ENCODE measurements at regions not wholly inside any gene's neighbourhood (a gene's known extent, or its start where the extent isn't known, plus 50 kb on each side); places are given as distances from the start of the nearest gene placed in this dataset.
"Not testable (repeated sequence)": the region's sequence is repeated elsewhere in the genome, so short reads cannot be mapped to it uniquely, and the experiment has no call there.

DNA sequence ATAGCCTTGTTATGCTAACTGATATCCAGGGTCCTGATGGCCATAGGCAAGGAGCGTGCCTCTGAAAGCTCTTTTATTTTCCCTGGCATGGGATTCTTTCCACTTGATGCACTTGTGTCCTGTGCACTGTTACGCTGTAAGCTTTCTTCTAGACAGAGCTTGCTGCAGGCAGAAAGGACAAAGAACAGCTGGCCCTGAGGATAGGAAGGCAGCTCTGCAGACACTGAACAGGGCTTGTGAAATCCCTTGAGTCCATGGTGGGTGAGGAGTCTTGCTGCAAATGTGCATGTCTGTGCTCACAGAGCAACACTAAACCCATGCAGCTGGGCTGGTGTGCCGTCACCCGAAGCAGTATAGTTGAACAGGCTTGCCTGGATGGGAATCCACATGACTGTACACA, 126.6 kb downstream of the AKAP11 start:
- no peak for DNase-seq (ENCODE audit: low read depth, low spot score)

DNA sequence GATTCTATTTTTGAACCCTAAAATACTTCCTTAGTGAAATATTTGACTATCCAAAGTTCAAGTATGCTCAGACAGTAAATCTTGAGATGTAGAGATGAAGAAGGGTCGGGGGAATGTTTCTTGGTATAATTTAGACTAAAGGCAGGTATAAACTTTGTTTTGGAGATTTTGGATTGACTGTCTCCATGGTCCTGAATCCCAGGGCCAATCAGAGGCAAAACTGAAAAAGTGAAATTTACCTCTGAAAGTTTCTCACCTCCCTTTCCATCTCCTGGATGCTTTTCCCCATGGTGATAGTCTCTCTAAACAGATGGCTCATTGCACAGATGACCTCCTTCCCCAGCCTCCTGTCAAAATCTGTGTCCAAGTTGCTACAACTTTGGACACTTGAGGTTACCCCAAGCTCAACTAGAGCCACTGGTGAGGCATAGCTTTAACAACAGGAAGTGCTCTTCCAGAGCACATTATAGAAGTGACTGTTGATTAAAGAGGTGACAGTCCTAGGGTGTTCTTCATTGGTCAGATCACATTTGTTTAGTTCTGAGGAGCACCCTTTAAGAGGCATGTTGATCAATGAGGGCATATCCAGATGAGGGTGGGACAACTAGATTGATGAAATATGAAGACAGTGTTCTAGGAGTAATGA, 128.4 kb downstream of the AKAP11 start:
- no peak for DNase-seq (ENCODE audit: low read depth, low spot score)

DNA sequence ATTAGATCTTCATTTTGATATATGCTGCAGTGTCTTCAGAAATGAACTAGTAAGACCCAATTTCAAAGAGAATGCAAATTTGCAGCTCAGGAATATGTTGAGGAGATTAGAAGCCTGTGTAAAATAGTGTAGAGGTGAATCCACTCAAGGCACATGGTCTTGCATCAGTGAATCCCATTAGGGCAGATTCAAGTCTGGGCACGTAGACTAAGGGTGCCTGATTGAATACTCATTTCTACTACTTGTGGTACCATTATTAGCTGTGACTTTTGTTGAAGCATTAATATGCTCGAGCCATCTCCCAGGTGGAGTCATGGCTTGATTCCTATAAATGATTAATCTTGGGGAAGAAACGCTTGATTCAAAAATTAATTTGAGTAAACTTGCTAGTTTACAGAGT, 129.4 kb downstream of the AKAP11 start:
- no peak for DNase-seq (ENCODE audit: low read depth, low spot score)

DNA sequence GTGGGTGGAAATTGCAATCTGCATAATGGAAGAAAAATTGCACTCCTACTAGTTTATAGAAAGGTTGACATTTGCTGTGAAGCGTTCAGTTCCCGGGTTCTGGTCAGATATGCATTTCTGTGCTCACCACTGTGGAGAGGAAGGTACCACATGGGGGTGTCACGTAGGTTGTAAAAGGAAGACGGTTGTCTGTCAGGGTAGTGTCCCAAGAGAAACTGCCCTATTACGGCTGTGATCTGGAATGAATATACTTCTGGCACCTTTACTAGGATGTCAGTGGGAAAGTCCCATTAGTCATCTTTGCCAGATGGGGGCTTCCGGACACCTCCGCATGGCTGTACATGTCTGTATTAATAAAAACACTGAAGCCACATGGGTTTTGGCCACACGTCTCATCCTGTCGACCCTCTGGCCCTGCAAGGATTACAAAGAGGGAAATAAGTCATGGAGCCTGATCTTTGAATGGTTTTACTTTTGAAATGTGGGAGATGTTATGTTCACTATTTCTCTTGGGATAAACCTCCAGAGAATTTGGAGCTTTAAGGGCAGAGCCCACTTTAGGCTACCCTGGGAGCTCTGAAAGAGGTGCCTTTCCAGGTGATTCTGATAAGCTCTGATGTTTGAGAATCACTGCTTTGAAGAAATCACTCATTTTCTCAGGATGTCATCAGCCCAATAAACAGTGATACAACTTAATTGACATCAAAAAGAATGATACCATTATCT, 133.9 kb downstream of the AKAP11 start:
- no peak for DNase-seq (ENCODE audit: low read depth, low spot score)

DNA sequence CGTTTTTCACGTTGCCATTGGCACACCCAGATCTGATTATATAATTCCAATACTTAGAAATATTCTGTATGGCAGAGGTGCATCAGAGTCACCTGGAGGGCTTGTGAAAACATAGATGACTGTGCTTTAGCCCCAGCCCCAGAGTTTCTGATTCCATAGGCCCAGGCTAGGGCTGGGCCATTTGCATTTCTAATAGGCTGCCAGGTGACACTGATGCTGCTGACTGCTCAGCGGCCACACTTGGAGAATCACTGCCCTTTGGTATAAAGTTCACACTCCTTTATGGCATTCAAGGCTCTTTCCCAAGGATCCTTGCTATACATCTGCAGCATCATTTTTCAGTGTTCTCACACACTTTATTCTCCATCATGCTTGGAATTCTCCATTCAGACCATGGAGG, 137.1 kb downstream of the AKAP11 start:
- no peak for DNase-seq (ENCODE audit: low read depth, low spot score)

DNA sequence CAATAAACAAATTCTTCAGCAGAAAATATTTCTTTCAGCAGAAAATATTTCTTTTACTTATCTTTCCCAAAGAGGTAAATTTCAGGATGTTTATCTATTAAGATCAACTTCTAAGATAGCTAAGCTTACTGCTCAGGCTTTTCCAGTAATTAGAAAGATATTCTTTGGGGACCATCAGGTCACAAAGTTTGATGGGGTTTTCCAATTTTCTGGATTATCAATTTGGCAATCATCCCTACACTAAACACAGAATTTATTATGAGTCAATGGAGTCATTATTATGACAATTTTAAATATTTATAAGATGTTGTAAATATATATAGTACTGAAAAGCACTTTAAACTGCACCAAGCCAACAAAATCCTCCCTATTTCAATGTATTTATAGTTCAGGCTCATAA, 137.6 kb downstream of the AKAP11 start:
- no peak for DNase-seq (ENCODE audit: low read depth, low spot score)

DNA sequence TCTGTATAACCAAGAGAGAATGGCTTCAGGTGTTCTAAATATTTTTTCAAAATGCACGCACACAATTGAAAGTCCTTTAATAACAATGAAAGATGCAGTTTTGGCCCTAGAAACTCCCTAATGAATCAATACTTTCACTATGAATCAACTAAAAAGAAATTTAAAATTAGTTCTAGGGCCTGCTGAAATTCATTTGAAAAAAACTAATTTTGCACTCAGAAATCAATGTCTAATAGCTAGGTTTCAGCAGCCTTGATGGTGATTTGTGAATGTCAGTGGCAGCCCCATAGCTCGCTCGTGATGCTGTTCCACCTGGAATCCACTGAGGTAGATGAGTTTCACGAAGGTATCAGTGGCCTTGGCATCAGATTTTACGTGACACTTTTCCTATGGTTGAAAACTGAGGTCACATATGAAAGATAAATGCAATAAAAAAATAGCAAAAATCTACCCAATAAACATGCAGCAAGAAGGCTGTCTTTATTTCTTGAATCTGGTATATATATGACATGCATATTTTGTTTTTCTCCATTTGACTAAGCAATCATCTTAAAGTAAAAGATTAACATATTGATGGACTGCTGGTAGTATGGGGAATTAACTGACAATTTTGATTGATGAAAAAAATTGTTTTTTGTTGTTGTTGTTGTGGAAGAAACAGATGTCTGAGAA, 141.0 kb downstream of the AKAP11 start:
- DNase-seq (ENCODE audit: low read depth, low spot score) = no peak

DNA sequence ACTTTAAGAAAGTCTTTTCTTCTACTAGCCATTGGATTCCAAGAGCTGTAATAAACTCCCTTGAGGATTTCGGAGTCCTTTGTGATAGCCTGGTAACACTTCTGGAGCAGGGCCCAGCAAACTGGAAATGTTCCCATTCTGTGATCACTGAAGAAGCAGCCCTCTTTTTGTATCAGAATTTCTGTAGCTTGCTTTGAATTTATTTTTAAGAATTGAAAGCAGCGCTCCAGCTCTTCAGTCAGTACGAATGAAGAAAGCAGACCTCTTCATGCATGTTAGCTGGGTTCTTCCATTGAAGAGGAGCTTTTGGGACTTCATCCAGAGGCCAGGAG, 141.5 kb downstream of the AKAP11 start:
- DNase-seq (ENCODE audit: low read depth, low spot score) = peak; percentile 13

DNA sequence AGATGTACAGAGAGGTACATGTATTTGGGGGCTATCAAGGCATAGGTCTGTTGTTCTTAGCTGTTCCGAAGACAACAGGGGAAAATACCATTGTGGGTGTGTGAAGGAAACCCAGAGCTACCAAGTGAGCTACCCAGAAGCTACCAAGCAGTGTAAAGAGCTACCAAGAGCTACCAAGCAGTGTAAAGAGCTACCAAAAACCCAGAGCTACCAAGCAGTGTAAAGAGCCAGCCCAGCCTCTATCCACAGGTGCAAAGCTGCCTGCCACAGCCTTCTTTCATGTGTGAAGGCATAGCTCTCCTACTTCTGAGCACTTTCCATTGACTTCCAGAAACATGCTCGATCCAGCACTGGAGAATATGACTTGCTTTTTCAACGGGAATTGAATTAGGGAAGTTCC, 145.7 kb downstream of the AKAP11 start:
- no peak for DNase-seq (ENCODE audit: low read depth, low spot score)

DNA sequence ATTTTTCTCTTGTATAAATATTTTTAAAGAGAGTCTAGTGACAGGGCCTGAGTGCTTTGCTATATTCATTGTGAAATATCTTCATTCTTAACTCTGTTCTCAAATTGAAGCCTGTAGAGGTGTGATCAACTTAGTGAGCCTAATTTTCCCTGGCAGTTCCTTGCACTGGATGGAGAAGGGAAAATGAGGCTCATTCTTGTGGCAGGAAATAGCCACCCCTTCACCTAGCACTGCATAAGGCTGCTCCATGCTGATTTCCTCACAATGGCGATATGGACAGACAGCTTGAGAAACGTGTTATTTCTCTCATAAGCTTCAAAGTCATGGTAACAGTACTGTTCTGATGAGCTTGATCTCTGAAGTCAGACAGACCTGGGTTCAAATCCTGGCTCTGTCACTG, 146.2 kb downstream of the AKAP11 start:
- DNase-seq (ENCODE audit: low read depth, low spot score) = no peak

DNA sequence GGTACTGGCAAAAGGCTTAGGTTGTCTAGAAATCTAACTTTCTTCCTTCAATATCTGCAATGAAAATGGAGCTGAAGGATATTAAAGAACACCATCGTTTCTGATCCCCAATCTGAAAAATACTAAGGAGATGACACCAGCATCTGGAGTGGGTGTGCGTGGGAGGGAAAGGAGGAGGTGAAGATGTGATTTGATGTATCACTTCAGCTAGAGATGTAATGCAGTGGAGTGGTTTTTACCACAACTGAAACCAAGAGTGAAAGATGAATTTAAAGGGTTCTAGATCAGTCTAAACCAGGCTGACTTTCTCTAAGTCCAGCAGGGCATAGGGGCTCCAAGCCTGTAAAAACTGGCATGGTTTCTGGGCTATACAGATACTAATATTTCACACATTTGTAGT, 148.4 kb downstream of the AKAP11 start:
- no peak for DNase-seq (ENCODE audit: low read depth, low spot score)

DNA sequence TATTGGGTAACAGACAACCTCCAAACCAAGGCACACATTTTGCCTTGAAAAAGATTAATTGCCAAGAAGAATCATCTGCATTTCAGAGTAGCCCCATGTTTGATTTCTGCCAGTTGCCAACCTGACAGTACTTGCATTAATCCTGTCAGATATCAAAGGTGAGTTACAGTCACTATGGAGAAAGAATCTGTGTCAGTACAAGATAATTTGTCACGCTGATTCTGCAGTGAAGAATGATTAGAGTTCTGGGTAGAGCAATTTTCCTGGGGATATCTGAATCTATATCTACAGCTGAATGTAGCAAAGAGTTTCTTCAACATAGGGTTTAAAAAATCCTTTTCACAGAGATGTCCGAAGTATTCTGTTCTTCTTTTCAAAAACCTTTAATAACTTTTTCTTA, 150.7 kb downstream of the AKAP11 start:
- no peak for DNase-seq (ENCODE audit: low read depth, low spot score)

DNA sequence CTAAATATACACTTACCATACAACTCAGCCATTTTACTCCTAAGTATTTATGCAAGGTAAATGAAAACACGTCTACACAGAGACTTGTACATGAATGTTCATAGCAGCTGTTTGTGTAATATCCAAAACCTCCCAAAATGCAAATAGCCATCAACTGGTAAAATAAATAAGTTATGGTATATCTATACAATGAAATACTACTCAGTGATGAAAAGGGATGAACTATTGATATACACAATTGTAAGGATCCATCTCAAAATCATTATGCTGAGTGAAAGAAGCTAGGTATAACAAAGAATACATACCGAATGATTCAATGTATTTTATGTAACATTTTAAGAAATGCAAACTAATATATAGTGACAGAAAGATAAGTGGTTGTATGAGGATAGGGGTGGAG, 149.8 kb upstream of the TNFSF11 start:
- no peak for DNase-seq (ENCODE audit: low read depth, low spot score)

DNA sequence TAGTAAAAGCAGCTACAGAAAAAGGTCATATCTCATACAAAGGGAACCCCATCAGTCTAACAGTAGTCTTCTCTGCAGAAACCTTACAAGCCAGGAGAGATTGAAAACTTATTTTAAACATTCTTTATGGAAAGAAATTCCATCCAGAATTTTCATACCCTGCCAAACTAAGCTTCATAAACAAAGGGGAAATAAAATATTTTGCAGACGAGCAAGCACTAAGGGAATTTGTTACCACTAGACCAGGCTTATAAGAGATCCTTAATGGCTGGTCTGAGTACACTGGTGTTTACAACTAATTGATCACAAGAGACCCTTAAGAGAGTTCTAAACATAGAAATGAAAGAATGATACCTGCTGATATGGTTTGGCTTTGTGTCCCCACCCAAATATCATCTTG, 128.6 kb upstream of the TNFSF11 start:
- no peak for DNase-seq (ENCODE audit: low read depth, low spot score)

DNA sequence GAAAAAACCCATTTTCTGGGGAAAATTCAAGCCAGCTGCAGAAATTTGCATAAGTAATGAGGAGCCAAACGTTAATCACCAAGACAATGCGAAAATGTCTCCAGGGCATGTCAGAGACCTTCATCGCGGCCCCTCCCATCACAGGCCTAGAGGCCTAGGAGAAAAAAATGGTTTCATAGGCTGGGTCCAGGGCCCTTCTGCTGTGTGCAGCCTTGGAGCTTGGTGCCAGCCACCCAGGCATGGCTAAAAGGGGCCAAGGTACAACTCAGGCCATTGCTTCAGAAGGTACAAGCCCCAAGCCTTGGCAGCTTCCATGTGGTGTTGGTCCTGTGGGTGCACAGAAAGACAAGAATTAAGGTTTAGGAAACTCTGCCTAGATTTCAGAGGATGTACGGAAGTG, 127.4 kb upstream of the TNFSF11 start:
- DNase-seq (ENCODE audit: low read depth, low spot score) = not testable (repeated sequence)

DNA sequence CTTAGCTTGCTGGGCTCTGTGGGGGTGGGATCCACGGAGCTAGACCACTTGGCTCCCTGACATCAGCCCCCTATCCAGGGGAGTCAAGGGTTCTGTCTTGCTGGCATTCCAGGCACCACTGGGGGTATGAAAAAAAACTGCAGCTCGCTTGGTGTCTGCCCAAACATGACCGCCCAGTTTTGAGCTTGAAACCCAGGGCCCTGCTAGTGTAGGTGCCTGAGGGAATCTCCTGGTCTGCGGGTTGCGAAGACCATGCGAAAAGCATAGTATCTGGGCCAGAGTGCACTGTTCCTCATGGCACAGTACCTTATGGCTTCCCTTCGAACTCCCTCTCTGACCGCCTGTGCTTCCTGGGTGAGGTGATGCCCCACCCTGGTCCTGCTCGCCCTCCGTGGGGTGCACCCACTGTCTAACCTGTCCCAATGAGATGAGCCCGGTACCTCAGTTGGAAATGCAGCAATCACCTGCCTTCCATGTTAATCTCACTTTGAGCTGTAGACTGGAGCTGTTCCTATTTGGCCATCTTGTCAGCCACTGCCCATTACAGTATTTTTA, 120.8 kb upstream of the TNFSF11 start:
- no peak for DNase-seq (ENCODE audit: low read depth, low spot score)

DNA sequence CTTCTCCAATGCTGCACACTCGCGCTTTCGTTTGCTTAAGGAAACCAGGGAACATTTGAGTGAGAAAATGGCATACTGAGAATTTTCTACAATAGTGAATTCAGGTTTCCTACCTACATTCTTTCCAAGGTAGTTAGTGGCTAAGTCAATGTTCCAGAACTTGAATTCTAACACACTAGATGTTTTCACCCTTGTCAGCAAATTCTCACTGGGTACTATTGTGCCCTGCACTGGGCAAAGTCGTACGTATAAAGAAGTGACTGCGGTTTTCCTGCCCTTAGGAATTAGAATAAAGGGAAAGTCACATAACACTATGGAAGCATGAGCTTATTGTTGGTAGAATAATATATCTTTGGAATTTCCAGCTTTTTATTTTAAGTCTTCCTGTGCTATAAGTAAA, 119.2 kb upstream of the TNFSF11 start:
- no peak for DNase-seq (ENCODE audit: low read depth, low spot score)

DNA sequence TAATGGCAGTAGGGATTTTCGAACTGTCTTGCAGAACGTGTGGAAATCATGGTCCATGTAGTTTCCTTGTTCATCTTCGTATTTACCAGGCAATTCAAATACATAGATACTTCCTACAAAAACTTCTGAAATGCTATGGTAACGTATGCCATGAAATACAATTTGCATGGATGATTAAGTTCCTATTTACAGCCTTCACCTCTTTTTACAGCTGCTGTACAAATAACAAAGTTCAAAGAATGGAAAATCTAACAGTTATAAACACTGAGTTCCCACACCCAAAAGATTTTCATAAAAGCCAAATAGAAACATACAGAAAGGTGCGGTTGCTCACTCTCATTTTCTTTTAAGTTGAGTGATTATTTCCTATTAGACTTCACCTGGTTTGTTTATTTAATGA, 115.8 kb upstream of the TNFSF11 start:
- no peak for DNase-seq (ENCODE audit: low read depth, low spot score)

DNA sequence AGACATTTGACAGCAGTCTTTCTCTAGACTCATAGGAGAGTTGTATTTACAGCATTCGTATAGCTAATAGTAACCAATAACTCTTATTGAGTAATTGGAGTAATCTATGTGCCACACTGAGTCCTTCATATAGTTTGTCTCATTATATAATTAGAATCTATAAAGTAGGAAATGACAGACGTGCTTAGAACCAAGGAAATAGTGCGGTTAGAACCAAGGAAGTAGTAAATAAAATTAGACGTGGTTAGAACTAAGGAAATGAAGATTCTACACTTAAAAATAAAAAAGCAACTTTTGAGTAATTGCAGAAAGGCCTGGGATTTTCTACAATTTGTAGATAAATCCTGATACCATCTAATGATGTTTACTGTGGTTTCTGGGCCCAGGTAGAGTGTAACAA, 107.8 kb upstream of the TNFSF11 start:
- DNase-seq (ENCODE audit: low read depth, low spot score) = no peak

DNA sequence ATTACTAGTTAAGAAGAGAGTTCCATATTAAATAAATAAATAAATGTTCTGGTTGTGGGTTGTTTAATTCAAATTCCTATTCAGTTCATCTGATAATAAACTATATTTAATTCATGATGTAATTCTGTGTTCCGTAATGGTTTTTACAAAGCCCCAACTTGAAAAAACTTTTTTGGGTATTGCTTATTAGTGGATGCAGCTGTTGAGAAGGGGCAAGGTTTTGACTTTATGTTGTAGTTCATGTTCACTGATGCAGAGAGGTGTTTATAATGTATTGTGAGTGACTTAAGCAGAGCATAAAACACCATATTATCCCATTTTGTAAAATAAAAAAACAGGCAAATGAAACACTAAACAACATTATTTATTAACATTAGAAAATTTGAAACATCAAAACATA, 107.3 kb upstream of the TNFSF11 start:
- DNase-seq (ENCODE audit: low read depth, low spot score) = no peak

DNA sequence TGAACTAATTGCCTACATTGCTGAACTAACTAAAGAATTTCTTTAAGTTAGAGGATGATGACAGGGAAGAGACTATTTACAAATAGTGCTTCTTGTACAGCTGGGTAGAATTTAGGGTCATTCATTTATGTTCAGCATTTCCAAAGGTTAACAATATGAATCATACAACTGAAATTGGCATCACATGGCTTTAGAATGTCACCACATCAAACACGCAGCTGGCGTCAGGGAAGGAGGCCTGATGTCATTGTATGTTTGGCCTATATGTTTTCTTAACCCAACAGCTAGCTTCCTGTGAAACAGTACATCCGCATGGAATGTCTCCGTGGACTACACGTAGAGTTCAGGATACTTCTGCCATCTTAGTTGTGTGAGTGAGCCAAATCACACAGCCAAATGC, 99.0 kb upstream of the TNFSF11 start:
- no peak for DNase-seq (ENCODE audit: low read depth, low spot score)

DNA sequence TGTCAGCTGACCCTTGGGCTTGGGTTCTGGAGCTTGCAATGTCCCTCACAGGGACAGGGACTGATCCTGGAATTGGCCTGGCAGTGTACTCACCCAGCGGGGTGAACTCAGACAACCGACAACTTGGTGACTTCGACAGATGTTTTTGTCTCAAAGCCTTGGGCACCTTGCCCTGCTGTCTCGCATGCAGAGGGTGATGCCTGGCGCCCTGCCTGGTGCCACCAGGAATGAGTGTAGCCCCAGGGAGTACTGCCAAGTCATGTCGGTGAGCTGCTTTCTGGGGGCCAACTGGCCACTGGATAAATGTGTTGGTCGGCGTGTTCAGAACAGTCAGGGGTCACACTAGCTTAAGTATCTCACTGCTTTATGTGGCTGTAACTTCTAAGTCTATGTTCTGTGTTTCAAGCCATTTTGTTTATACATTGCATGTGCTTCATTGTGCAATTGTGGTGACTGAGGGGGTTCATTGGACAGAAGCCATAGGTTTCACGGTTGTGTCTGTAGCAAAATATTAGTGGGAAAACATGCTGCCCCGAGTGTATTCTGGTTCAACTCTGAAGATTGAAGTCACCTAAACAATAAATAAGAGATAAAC, 96.3 kb upstream of the TNFSF11 start:
- DNase-seq (ENCODE audit: low read depth, low spot score) = peak; percentile 18
